ENCODE measurements at regions not wholly inside any gene's neighbourhood (a gene's known extent, or its start where the extent isn't known, plus 50 kb on each side); places are given as distances from the start of the nearest gene placed in this dataset.

DNA sequence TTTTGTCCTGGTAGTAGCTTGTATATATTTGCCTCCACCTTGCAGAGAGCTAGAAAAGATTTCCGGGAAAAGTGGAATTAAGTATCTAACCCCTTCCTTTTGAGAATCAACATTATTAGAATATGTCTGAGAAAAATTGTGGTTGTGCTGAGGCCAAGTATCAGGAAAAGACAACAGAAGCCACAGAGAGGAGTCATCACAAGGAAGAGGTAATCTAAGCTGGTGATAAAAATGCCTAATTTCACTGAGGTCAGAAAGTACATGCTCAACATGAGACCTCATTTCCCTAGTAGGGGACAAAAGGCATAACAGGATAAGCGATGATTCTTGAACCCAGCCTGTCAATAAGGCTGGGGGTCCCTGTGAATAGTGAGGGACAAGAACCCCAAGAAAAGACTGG lies 97.0 kb upstream of the PDE1C start:
- Histone ChIP-seq H3K9ac (ENCODE audit: low read depth, low read length) (no peak overlapping the region), H3K4me3 (ENCODE audit: low read depth in 1 of 2, low read length in 2 of 2) (no peak overlapping the region), H3K79me2 (ENCODE audit: insufficient read depth, low read length) (no peaks in the 10 kb centered on the region), H4K20me1 (ENCODE audit: insufficient read depth, low read length) (no peaks in the 10 kb centered on the region), H3K9me3 (ENCODE audit: insufficient read depth, low read length, severe bottlenecking) (no peaks in the 10 kb centered on the region), H3K27me3 (ENCODE audit: insufficient read depth, low read length, poor library complexity) (no peaks in the 10 kb centered on the region), H3K4me2 (ENCODE audit: insufficient read depth, low read length) (no peak overlapping the region), H3K4me1 (ENCODE audit: insufficient read depth, low read length) (no peaks in the 10 kb centered on the region), H2AFZ (ENCODE audit: low read depth, low read length) (no peak overlapping the region), H3K27ac (ENCODE audit: low read length) (no peak overlapping the region), H3K36me3 (ENCODE audit: insufficient read depth, low read length) (no peaks in the 10 kb centered on the region)
- ATAC-seq (ENCODE audit: insufficient read depth, low read depth) (no peak), DNase-seq (no peak)
- TF ChIP-seq, protein P1, sequence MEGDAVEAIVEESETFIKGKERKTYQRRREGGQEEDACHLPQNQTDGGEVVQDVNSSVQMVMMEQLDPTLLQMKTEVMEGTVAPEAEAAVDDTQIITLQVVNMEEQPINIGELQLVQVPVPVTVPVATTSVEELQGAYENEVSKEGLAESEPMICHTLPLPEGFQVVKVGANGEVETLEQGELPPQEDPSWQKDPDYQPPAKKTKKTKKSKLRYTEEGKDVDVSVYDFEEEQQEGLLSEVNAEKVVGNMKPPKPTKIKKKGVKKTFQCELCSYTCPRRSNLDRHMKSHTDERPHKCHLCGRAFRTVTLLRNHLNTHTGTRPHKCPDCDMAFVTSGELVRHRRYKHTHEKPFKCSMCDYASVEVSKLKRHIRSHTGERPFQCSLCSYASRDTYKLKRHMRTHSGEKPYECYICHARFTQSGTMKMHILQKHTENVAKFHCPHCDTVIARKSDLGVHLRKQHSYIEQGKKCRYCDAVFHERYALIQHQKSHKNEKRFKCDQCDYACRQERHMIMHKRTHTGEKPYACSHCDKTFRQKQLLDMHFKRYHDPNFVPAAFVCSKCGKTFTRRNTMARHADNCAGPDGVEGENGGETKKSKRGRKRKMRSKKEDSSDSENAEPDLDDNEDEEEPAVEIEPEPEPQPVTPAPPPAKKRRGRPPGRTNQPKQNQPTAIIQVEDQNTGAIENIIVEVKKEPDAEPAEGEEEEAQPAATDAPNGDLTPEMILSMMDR (IDR thresholded peaks at IDR 0.05; ENCODE audit: borderline replicate concordance, extremely low read depth, low read length, poor library complexity, severe bottlenecking): no peak
- TF ChIP-seq EZH2 (IDR thresholded peaks at IDR 0.05; ENCODE audit: borderline replicate concordance, low read depth, low read length, severe bottlenecking): no peak

DNA sequence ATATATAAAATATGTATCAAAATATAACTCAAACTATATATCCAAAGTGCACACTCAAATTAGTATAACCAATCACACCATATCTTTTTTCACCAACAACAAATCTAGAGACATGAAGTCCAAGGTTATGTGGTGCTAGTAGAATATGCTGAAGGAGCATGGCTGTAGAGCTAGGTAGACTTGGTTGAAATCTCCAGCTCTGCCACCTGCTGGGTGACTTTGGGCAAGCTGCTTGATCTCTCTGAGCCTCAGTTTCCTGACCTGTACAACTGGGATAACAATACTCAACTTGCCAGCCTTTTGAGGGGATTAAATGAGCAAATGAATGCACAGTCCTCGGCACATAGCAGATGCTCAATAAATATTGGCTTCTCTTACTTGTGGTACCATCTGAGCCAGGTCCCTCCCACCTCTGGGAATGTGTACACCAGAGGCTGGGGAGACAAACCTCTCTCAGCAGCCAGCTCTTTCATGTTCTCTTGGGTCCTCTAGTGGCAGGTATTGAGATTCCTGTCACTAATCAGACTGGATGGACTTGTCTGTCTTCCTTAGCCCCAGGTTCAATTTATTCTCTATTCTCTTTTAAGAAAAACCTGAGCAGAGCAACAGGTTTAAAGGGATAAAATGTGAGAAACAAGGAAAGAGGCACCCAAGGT lies 94.3 kb upstream of the PDE1C start:
- Histone ChIP-seq H3K9me3 (ENCODE audit: insufficient read depth, low read length, severe bottlenecking) (no peaks in the 10 kb centered on the region), H4K20me1 (ENCODE audit: insufficient read depth, low read length) (no peaks in the 10 kb centered on the region), H3K4me3 (ENCODE audit: low read depth in 1 of 2, low read length in 2 of 2) (no peak overlapping the region), H3K4me1 (ENCODE audit: insufficient read depth, low read length) (no peaks in the 10 kb centered on the region), H3K36me3 (ENCODE audit: insufficient read depth, low read length) (no peaks in the 10 kb centered on the region), H3K4me2 (ENCODE audit: insufficient read depth, low read length) (no peak overlapping the region), H3K9ac (ENCODE audit: low read depth, low read length) (no peak overlapping the region), H3K27ac (ENCODE audit: low read length) (no peak overlapping the region), H3K79me2 (ENCODE audit: insufficient read depth, low read length) (no peaks in the 10 kb centered on the region), H2AFZ (ENCODE audit: low read depth, low read length) (no peak overlapping the region), H3K27me3 (ENCODE audit: insufficient read depth, low read length, poor library complexity) (no peaks in the 10 kb centered on the region)
- DNase-seq (no peak), ATAC-seq (ENCODE audit: insufficient read depth, low read depth) (no peak)
- TF ChIP-seq, protein P1 (IDR thresholded peaks at IDR 0.05; ENCODE audit: borderline replicate concordance, extremely low read depth, low read length, poor library complexity, severe bottlenecking): no peak
- TF ChIP-seq EZH2 (IDR thresholded peaks at IDR 0.05; ENCODE audit: borderline replicate concordance, low read depth, low read length, severe bottlenecking): no peak

GRCh38 chr7:32163896-32164295 lies 93.7 kb upstream of the PDE1C start:
- ATAC-seq (ENCODE audit: insufficient read depth, low read depth) (no peak), DNase-seq (no peak)
- Histone ChIP-seq H3K79me2 (ENCODE audit: insufficient read depth, low read length) (no peaks in the 10 kb centered on the region), H3K27me3 (ENCODE audit: insufficient read depth, low read length, poor library complexity) (no peaks in the 10 kb centered on the region), H4K20me1 (ENCODE audit: insufficient read depth, low read length) (no peaks in the 10 kb centered on the region), H3K4me3 (ENCODE audit: low read depth in 1 of 2, low read length in 2 of 2) (no peak overlapping the region), H3K9me3 (ENCODE audit: insufficient read depth, low read length, severe bottlenecking) (no peaks in the 10 kb centered on the region), H2AFZ (ENCODE audit: low read depth, low read length) (no peak overlapping the region), H3K4me1 (ENCODE audit: insufficient read depth, low read length) (no peaks in the 10 kb centered on the region), H3K36me3 (ENCODE audit: insufficient read depth, low read length) (no peaks in the 10 kb centered on the region), H3K9ac (ENCODE audit: low read depth, low read length) (no peak overlapping the region), H3K4me2 (ENCODE audit: insufficient read depth, low read length) (no peak overlapping the region), H3K27ac (ENCODE audit: low read length) (no peak overlapping the region)
- TF ChIP-seq, protein P1 (IDR thresholded peaks at IDR 0.05; ENCODE audit: borderline replicate concordance, extremely low read depth, low read length, poor library complexity, severe bottlenecking): no peak
- no peak for TF ChIP-seq EZH2 (IDR thresholded peaks at IDR 0.05; ENCODE audit: borderline replicate concordance, low read depth, low read length, severe bottlenecking)

All from DND-41 (cell line).